Fibroblast of lung (primary cell): ENCODE measurements at regions not wholly inside any gene's neighbourhood (a gene's known extent, or its start where the extent isn't known, plus 50 kb on each side); places are given as distances from the start of the nearest gene placed in this dataset.

ENCODE experiments used
- DNase-seq, 2 donors: peaks; one replicate each; pipeline versions ENCODE4 v3.0.0 to v3.0.0-alpha.2; 2010; ENCODE audit warnings: low read depth in 2 of 2
- H2AFZ ChIP-seq: 2 replicates; pipeline ENCODE4 v1.5.1; 2012; ENCODE audit warnings: low read length, control low read depth, inconsistent platforms
- H3K27ac ChIP-seq: 2 replicates; pipeline ENCODE4 v1.5.1; 2011; ENCODE audit warnings: low read length, control low read depth; ENCODE audit not compliant: insufficient read depth
- H3K27me3 ChIP-seq: 2 replicates; pipeline ENCODE4 v1.5.1; 2011; ENCODE audit warnings: mild to moderate bottlenecking, low read length; ENCODE audit not compliant: control insufficient read depth, insufficient read depth
- H3K36me3 ChIP-seq: 2 replicates; pipeline ENCODE4 v1.5.1; 2011; ENCODE audit warnings: low read length; ENCODE audit not compliant: control insufficient read depth, insufficient read depth
- H3K4me1 ChIP-seq: 2 replicates; pipeline ENCODE4 v1.5.1; 2011; ENCODE audit warnings: low read length; ENCODE audit not compliant: control insufficient read depth, insufficient read depth; ENCODE audit errors: extremely low read depth
- H3K4me2 ChIP-seq: 2 replicates; pipeline ENCODE4 v1.5.1; 2011; ENCODE audit warnings: low read length, control low read depth; ENCODE audit not compliant: insufficient read depth; ENCODE audit errors: extremely low read depth
- H3K4me3 ChIP-seq, 4 experiments: fragments of 200-600 bp in 1 of 4; sonication (generic) in 1 of 4; replicated peaks in 1 of 4; 2 replicates each; pipeline ENCODE4 v1.5.1; 2011 to 2016; ENCODE audit warnings: low read length in 4 of 4, low read depth in 3 of 4, mild to moderate bottlenecking in 3 of 4, control low read depth in 2 of 4, inconsistent platforms in 1 of 4, mixed read lengths in 1 of 4; ENCODE audit not compliant: insufficient read depth in 1 of 4; ENCODE audit errors: control extremely low read depth in 1 of 4
- H3K79me2 ChIP-seq: 2 replicates; pipeline ENCODE4 v1.5.1; 2012; ENCODE audit warnings: mild to moderate bottlenecking, low read length, inconsistent platforms; ENCODE audit not compliant: control insufficient read depth, insufficient read depth
- H3K9ac ChIP-seq: 2 replicates; pipeline ENCODE4 v1.5.1; 2011; ENCODE audit warnings: mild to moderate bottlenecking, low read length, control low read depth; ENCODE audit not compliant: insufficient read depth
- H3K9me3 ChIP-seq: 2 replicates; pipeline ENCODE4 v1.5.1; 2012; ENCODE audit warnings: low read depth, low read length; ENCODE audit not compliant: control insufficient read depth, insufficient read depth
- H4K20me1 ChIP-seq: 2 replicates; pipeline ENCODE4 v1.5.1; 2011; ENCODE audit warnings: low read length; ENCODE audit not compliant: control insufficient read depth, insufficient read depth; ENCODE audit errors: extremely low read depth
- EZH2 ChIP-seq: IDR thresholded peaks from 2 replicates; pipeline ENCODE4 v1.5.1; 2012; ENCODE audit warnings: low read length, control low read depth, mild to moderate bottlenecking; ENCODE audit errors: missing control alignments
- TF ChIP-seq, protein P1 (sequence below), 2 donors: IDR thresholded peaks in 1 of 2; conservative IDR thresholded peaks in 1 of 2; 1 replicate in 1 of 2; 2 replicates in 1 of 2; pipeline ENCODE4 v1.5.1; 2011 to 2012; ENCODE audit warnings: low read length in 2 of 2, control low read depth in 1 of 2, inconsistent platforms in 1 of 2, low read depth in 1 of 2, mild to moderate bottlenecking in 1 of 2

- Histone ChIP-seq H3K9me3 (no peaks in the 10 kb centered on the region), H3K27me3 (peaks cover 7% of the 10 kb centered on the region), H4K20me1 (no peaks in the 10 kb centered on the region), H3K36me3 (no peaks in the 10 kb centered on the region), H3K9ac (no peak overlapping the region), H2AFZ (no peak overlapping the region), H3K4me3 (no peak overlapping the region), H3K4me1 (no peaks in the 10 kb centered on the region), H3K79me2 (no peaks in the 10 kb centered on the region), H3K4me2 (no peak overlapping the region), H3K27ac (no peak overlapping the region)
- no peak for DNase-seq
- TF ChIP-seq, protein P1, sequence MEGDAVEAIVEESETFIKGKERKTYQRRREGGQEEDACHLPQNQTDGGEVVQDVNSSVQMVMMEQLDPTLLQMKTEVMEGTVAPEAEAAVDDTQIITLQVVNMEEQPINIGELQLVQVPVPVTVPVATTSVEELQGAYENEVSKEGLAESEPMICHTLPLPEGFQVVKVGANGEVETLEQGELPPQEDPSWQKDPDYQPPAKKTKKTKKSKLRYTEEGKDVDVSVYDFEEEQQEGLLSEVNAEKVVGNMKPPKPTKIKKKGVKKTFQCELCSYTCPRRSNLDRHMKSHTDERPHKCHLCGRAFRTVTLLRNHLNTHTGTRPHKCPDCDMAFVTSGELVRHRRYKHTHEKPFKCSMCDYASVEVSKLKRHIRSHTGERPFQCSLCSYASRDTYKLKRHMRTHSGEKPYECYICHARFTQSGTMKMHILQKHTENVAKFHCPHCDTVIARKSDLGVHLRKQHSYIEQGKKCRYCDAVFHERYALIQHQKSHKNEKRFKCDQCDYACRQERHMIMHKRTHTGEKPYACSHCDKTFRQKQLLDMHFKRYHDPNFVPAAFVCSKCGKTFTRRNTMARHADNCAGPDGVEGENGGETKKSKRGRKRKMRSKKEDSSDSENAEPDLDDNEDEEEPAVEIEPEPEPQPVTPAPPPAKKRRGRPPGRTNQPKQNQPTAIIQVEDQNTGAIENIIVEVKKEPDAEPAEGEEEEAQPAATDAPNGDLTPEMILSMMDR (conservative IDR thresholded peaks at IDR 0.05 in 1 of 2, IDR thresholded peaks at IDR 0.05 in 1 of 2; ENCODE audit: low read depth in 1 of 2, low read length in 2 of 2): no peak
- no peak for TF ChIP-seq EZH2
Measured at GRCh38 chr5:173554038-173554955, 62.2 kb downstream of the BOD1 start.

- TF ChIP-seq, protein P1 (conservative IDR thresholded peaks at IDR 0.05 in 1 of 2, IDR thresholded peaks at IDR 0.05 in 1 of 2; ENCODE audit: low read depth in 1 of 2, low read length in 2 of 2): no peak
- TF ChIP-seq EZH2: no peak
- Histone ChIP-seq H3K27me3 (peaks cover 5% of the 10 kb centered on the region), H2AFZ (no peak overlapping the region), H3K9ac (no peak overlapping the region), H3K4me1 (no peaks in the 10 kb centered on the region), H4K20me1 (no peaks in the 10 kb centered on the region), H3K79me2 (no peaks in the 10 kb centered on the region), H3K4me3 (no peak overlapping the region), H3K4me2 (no peak overlapping the region), H3K36me3 (no peaks in the 10 kb centered on the region), H3K27ac (no peak overlapping the region), H3K9me3 (no peaks in the 10 kb centered on the region)
- no peak for DNase-seq
Measured at GRCh38 chr5:173550641-173551040, 65.8 kb downstream of the BOD1 start.

DNA sequence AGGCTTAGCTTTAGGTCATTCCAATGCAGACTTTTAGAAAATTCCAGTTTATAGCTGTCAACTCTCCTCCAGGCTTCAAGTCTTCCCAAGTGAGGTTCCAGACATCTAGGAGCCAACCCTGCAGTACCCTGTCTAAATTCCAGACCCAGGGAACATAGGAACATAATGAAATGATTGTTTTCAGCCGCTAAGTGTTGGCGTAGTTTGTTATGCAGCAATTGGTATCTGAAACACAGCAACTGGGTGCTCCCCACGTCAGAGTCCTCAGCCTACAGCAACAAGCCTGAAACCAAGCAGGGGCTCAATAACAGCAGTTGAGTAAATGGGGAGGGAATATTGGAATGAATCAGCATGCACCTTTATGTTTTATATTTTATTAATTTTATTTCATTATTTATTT lies 66.8 kb downstream of the BOD1 start:
- no peak overlapping the region for H3K4me2 ChIP-seq
- no peaks in the 10 kb centered on the region for H4K20me1 ChIP-seq
- H3K27me3 ChIP-seq: peaks cover 5% of the 10 kb centered on the region
- no peaks in the 10 kb centered on the region for H3K9me3 ChIP-seq
- no peaks in the 10 kb centered on the region for H3K4me1 ChIP-seq
- no peak overlapping the region for H3K27ac ChIP-seq
- no peak overlapping the region for H3K4me3 ChIP-seq
- DNase-seq: no peak
- no peak overlapping the region for H2AFZ ChIP-seq
- no peaks in the 10 kb centered on the region for H3K36me3 ChIP-seq
- H3K9ac ChIP-seq: no peak overlapping the region
- no peaks in the 10 kb centered on the region for H3K79me2 ChIP-seq
- no peak for TF ChIP-seq EZH2
- TF ChIP-seq, protein P1 (conservative IDR thresholded peaks at IDR 0.05 in 1 of 2, IDR thresholded peaks at IDR 0.05 in 1 of 2; ENCODE audit: low read depth in 1 of 2, low read length in 2 of 2): no peak
